H1 (cell line): ENCODE measurements at regions not wholly inside any gene's neighbourhood (a gene's known extent, or its start where the extent isn't known, plus 50 kb on each side); places are given as distances from the start of the nearest gene placed in this dataset.

Source experiments
- CTCF ChIA-PET: fragments of 300-600 bp; sonication (Branson Sonifier 250); formaldehyde crosslinking; loops from one replicate; lab custom pipeline; 2021; ENCODE audit not compliant: partially characterized antibody; lab: Charles Lee
- POLR2A ChIA-PET: fragments of 300-600 bp; sonication (Branson Sonifier 250); formaldehyde crosslinking; loops from one replicate; lab custom pipeline; 2021; ENCODE audit warnings: inconsistent platforms; ENCODE audit not compliant: partially characterized antibody; lab: Charles Lee
- DNase-seq, 2 experiments: peaks; one replicate each; pipeline versions ENCODE4 v3.0.0 to v3.0.0-alpha.2; 2010 to 2022; ENCODE audit warnings: low spot score in 2 of 2, low read depth in 1 of 2, mixed read lengths in 1 of 2
- FAIRE-seq: peaks from 2 replicates; lab custom pipeline; 2011; peaks lifted over from hg19 to GRCh38; lab: Jason Lieb, UNC
- H2AFZ ChIP-seq: 2 replicates; pipeline ENCODE4 v1.8.1; 2012; ENCODE audit warnings: low read length, inconsistent platforms
- H2AK5ac ChIP-seq: 2 replicates; pipeline ENCODE4 v1.6.1; 2013; ENCODE audit warnings: low read depth, low read length
- H2BK120ac ChIP-seq: replicated peaks from 2 replicates; pipeline ENCODE3; 2013; ENCODE audit warnings: low read depth, low read length, inconsistent platforms
- H2BK12ac ChIP-seq: 2 replicates; pipeline ENCODE4 v1.6.1; 2013; ENCODE audit warnings: low read depth, low read length
- H2BK15ac ChIP-seq: 2 replicates; pipeline ENCODE4 v1.6.1; 2013; ENCODE audit warnings: low read length
- H2BK20ac ChIP-seq: 2 replicates; pipeline ENCODE4 v1.6.1; 2013; ENCODE audit warnings: low read length
- H2BK5ac ChIP-seq: 2 replicates; pipeline ENCODE4 v1.6.1; 2013; ENCODE audit warnings: low read depth, low read length
- H3K14ac ChIP-seq: 2 replicates; pipeline ENCODE4 v1.6.1; 2013; ENCODE audit warnings: inconsistent platforms; ENCODE audit not compliant: insufficient read length
- H3K18ac ChIP-seq: 2 replicates; pipeline ENCODE4 v1.6.1; 2013; ENCODE audit warnings: low read length; ENCODE audit errors: extremely low read depth
- H3K23ac ChIP-seq: 2 replicates; pipeline ENCODE4 v1.6.1; 2013; ENCODE audit warnings: inconsistent platforms; ENCODE audit not compliant: insufficient read length
- H3K23me2 ChIP-seq: 2 replicates; pipeline ENCODE4 v1.6.1; 2013; ENCODE audit warnings: low read depth, low read length
- H3K27ac ChIP-seq: 2 replicates; pipeline ENCODE4 v1.6.1; 2011; ENCODE audit warnings: low read depth, low read length, inconsistent platforms
- H3K27me3 ChIP-seq, 4 experiments: replicated peaks in 1 of 4; 1 replicate in 1 of 4; 2 replicates in 3 of 4; pipeline versions ENCODE4 v1.6.1 to v1.8.1; 2011 to 2013; ENCODE audit warnings: low read length in 3 of 4, mild to moderate bottlenecking in 3 of 4, inconsistent platforms in 2 of 4, mixed read lengths in 2 of 4, moderate library complexity in 1 of 4; ENCODE audit not compliant: control insufficient read depth in 3 of 4, insufficient read depth in 3 of 4; ENCODE audit errors: extremely low read depth in 1 of 4
- H3K36me3 ChIP-seq, 4 experiments: 2 replicates each; pipeline versions ENCODE4 v1.6.1 to v1.8.1; 2011 to 2013; ENCODE audit warnings: mild to moderate bottlenecking in 4 of 4, low read length in 3 of 4, moderate library complexity in 2 of 4, control low read depth in 1 of 4, inconsistent platforms in 1 of 4; ENCODE audit not compliant: insufficient read depth in 4 of 4, control insufficient read depth in 2 of 4
- H3K4ac ChIP-seq: replicated peaks from 2 replicates; pipeline ENCODE3; 2013; ENCODE audit warnings: low read length, low read depth, mixed read lengths, inconsistent platforms; ENCODE audit not compliant: insufficient read length
- H3K4me1 ChIP-seq, 4 experiments: replicated peaks in 1 of 4; 1 replicate in 1 of 4; 2 replicates in 3 of 4; pipeline versions ENCODE4 v1.6.1 to v1.8.1; 2011 to 2013; ENCODE audit warnings: low read length in 3 of 4, inconsistent platforms in 2 of 4, mixed read lengths in 1 of 4; ENCODE audit not compliant: insufficient read depth in 4 of 4, control insufficient read depth in 3 of 4
- H3K4me2 ChIP-seq, 2 experiments: 2 replicates each; pipeline versions ENCODE4 v1.6.1 to v1.8.1; 2011 to 2013; ENCODE audit warnings: low read depth in 2 of 2, low read length in 2 of 2, control low read depth in 1 of 2, inconsistent platforms in 1 of 2, mild to moderate bottlenecking in 1 of 2; ENCODE audit not compliant: insufficient read depth in 1 of 2
- H3K4me3 ChIP-seq, 4 experiments: fragments of 200-600, 300-600 bp in 1 of 4; sonication (generic), shearing (Covaris generic), sonication (Bioruptor Twin) in 1 of 4; 2 replicates each; pipeline versions ENCODE4 v1.5.1 to v1.8.1; 2011 to 2016; ENCODE audit warnings: low read length in 4 of 4, low read depth in 3 of 4, control low read depth in 2 of 4, inconsistent platforms in 2 of 4, mild to moderate bottlenecking in 2 of 4, mixed read lengths in 1 of 4, moderate library complexity in 1 of 4; ENCODE audit not compliant: insufficient read depth in 2 of 4; ENCODE audit errors: extremely low read depth in 1 of 4
- H3K56ac ChIP-seq: replicated peaks from 2 replicates; pipeline ENCODE3; 2013; ENCODE audit warnings: low read depth, mild to moderate bottlenecking, mixed read lengths, low read length, inconsistent platforms; ENCODE audit not compliant: insufficient read length
- H3K79me1 ChIP-seq: 2 replicates; pipeline ENCODE4 v1.6.1; 2013; ENCODE audit warnings: low read depth, low read length, control low read depth
- H3K79me2 ChIP-seq, 2 experiments: 2 replicates each; pipeline versions ENCODE4 v1.6.1 to v1.8.1; 2012 to 2013; ENCODE audit warnings: low read length in 2 of 2, mild to moderate bottlenecking in 2 of 2, inconsistent platforms in 1 of 2; ENCODE audit not compliant: insufficient read depth in 2 of 2, control insufficient read depth in 1 of 2
- H3K9ac ChIP-seq, 4 experiments: replicated peaks in 1 of 4; 1 replicate in 1 of 4; 2 replicates in 3 of 4; pipeline versions ENCODE4 v1.6.1 to v1.8.1; 2011 to 2013; ENCODE audit warnings: low read depth in 3 of 4, low read length in 3 of 4, control low read depth in 2 of 4, mild to moderate bottlenecking in 2 of 4, moderate library complexity in 2 of 4, inconsistent platforms in 1 of 4; ENCODE audit errors: extremely low read depth in 1 of 4
- H3K9me3 ChIP-seq, 2 experiments: 2 replicates each; pipeline versions ENCODE4 v1.6.1 to v1.8.1; 2012 to 2013; ENCODE audit warnings: mild to moderate bottlenecking in 2 of 2, moderate library complexity in 2 of 2, control low read depth in 1 of 2, inconsistent platforms in 1 of 2, low read depth in 1 of 2, low read length in 1 of 2, mixed read lengths in 1 of 2; ENCODE audit not compliant: insufficient read depth in 2 of 2
- H4K20me1 ChIP-seq, 2 experiments: replicated peaks in 1 of 2; 2 replicates each; pipeline versions ENCODE3 to v1.8.1; 2011 to 2013; ENCODE audit warnings: inconsistent platforms in 2 of 2, low read length in 2 of 2, mild to moderate bottlenecking in 1 of 2; ENCODE audit not compliant: insufficient read depth in 2 of 2, control insufficient read depth in 1 of 2
- H4K5ac ChIP-seq: 2 replicates; pipeline ENCODE4 v1.6.1; 2013; ENCODE audit warnings: low read length, low read depth, mixed read lengths, inconsistent platforms; ENCODE audit not compliant: insufficient read length
- H4K8ac ChIP-seq: 2 replicates; pipeline ENCODE4 v1.8.0; 2013; ENCODE audit warnings: mild to moderate bottlenecking, moderate library complexity, low read length, inconsistent platforms; ENCODE audit not compliant: insufficient read depth; ENCODE audit errors: extremely low read depth
- H4K91ac ChIP-seq: replicated peaks from 2 replicates; pipeline ENCODE3; 2013; ENCODE audit warnings: low read length, mixed read lengths, inconsistent platforms; ENCODE audit not compliant: insufficient read length
- JUN ChIP-seq: IDR thresholded peaks from 2 replicates; pipeline ENCODE4 v1.6.1; 2011; ENCODE audit warnings: low read depth, mild to moderate bottlenecking, improper control_type of control experiment, low read length
- POU5F1 ChIP-seq: IDR thresholded peaks from 2 replicates; pipeline ENCODE4 v1.6.1; 2011; ENCODE audit warnings: low read depth, mild to moderate bottlenecking, low read length, moderate library complexity
- WGBS, 2 experiments: shearing (Covaris generic) in 1 of 2; methylation state at CpG; one replicate each; pipeline versions ENCODE4 v1.1.6 to v1.1.7; 2013 to 2015; ENCODE audit warnings: low lambda C conversion rate in 2 of 2, mixed read lengths in 2 of 2, inconsistent platforms in 1 of 2, low coverage in 1 of 2, missing lambda C conversion rate in 1 of 2; ENCODE audit not compliant: insufficient replicate concordance in 2 of 2, insufficient coverage in 1 of 2, insufficient read length in 1 of 2; ENCODE audit errors: extremely low coverage in 1 of 2, missing lambda C conversion rate in 1 of 2; 5-methylcytosine and 5-hydroxymethylcytosine counted together

- H4K91ac ChIP-seq = peak overlapping the region; percentile 89
- FAIRE-seq (peak; percentile 78), DNase-seq (peak; percentile 73 to 75)
- peak overlapping the region; percentile 69 for H3K56ac ChIP-seq
- peak overlapping the region; percentile 96 for H2BK120ac ChIP-seq
- no peak overlapping the region for H2BK15ac ChIP-seq
- H4K8ac ChIP-seq = peak overlapping the region; percentile 73; the same call in 1 of the 2 replicates
- peaks cover 4% of the 10 kb centered on the region; the same call in 1 of the 2 replicates for H3K23me2 ChIP-seq
- H3K23ac ChIP-seq = no peak overlapping the region
- H2AFZ ChIP-seq = no peak overlapping the region
- no peaks in the 10 kb centered on the region for H3K79me1 ChIP-seq
- peak overlapping the region; percentile 86; the same call in 1 of the 2 replicates for H3K27ac ChIP-seq
- peak overlapping the region; percentile 92 for H4K5ac ChIP-seq
- peaks cover 3 to 37% (median 28%) of the 10 kb centered on the region in 4 experiments for H3K4me1 ChIP-seq
- peak overlapping the region; percentile 95; the same call in 1 of the 2 replicates for H2BK12ac ChIP-seq
- peak overlapping the region; percentile 91 for H3K4ac ChIP-seq
- peaks cover 0 to 35% of the 10 kb centered on the region in 2 experiments; a peak in 2 of 4 replicates for H3K79me2 ChIP-seq
- H3K9ac ChIP-seq = peak overlapping the region in 3 of 4 experiments; percentile 45 to 78 (median 69); a peak in 6 of 7 replicates
- H2AK5ac ChIP-seq = peak overlapping the region; percentile 86; the same call in 1 of the 2 replicates
- H2BK5ac ChIP-seq = peak overlapping the region; percentile 95
- H3K18ac ChIP-seq = peak overlapping the region; percentile 87
- CTCF ChIA-PET = interaction anchor here (1.0 to 1.4 kb wide), 5 partner anchors 10 to 83 kb away, joined by 3 to 5 read pairs (median 4); no protein-coding TSS in a partner anchor
- 2% methylated on average over 22 of the region's 44 CpGs; no CpG with 5 or more reads in 1 of the 2 experiments for WGBS, 2 experiments
- no peaks in the 10 kb centered on the region for H3K36me3 ChIP-seq
- H2BK20ac ChIP-seq = peak overlapping the region; percentile 72
- POLR2A ChIA-PET = interaction anchor here (0.6 to 7.0 kb wide), 12 partner anchors 10 to 1367 kb away, joined by 3 to 129 read pairs (median 10); partner anchors contain the start of gene BCOR
- H3K9me3 ChIP-seq = no peaks in the 10 kb centered on the region
- no peak overlapping the region for H3K14ac ChIP-seq
- H4K20me1 ChIP-seq = no peaks in the 10 kb centered on the region
- peaks cover 0 to 7% (median 0%) of the 10 kb centered on the region in 4 experiments; a peak in 4 of 7 replicates for H3K27me3 ChIP-seq
- peak overlapping the region; percentile 64 to 84 for H3K4me2 ChIP-seq
- H3K4me3 ChIP-seq = peak overlapping the region; percentile 12 to 50 (median 18); a peak in 6 of 8 replicates
- TF ChIP-seq JUN (no peak), POU5F1 (peak; percentile 52; the same call in 1 of the 2 replicates)
These were observed 71.7 kb upstream of the BCOR start for GRCh38 chrX:40169193-40170101.
